ENCODE measurements at regions not wholly inside any gene's neighbourhood (a gene's known extent, or its start where the extent isn't known, plus 50 kb on each side); places are given as distances from the start of the nearest gene placed in this dataset.

DNA sequence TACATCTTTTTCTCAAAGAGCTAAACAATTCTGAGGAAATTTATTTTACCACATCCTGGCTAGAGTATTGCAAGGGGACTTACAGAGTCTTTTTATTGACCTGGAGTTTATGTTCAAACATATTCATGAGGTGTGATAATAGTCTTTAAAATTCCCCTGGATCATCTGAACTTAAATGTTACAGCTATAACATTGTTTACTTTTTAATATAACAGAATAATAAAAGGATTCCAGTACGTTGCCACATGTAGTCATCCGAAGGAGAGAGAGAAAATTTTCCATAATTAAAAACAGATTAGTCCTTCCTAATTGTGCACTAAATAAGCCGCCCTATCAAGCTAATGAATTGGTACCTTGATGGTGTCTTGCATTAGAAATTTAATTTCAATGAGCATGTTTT lies 765.4 kb upstream of the MAP3K7 start:
- H3K79me2 ChIP-seq (ENCODE audit: control insufficient read depth, insufficient read depth, low read length), result no peaks in the 10 kb centered on the region
- DNase-seq (ENCODE audit: low read depth, low spot score) (no peak), FAIRE-seq (no peak), ATAC-seq (no peak)
- in situ Hi-C loops (cut with MboI), result no loop called here
- no peak overlapping the region for H3K27ac ChIP-seq (ENCODE audit: control insufficient read depth, insufficient read depth)
- BruUV-seq (replicated peaks), result no TSS peak
- SMC1A ChIA-PET (ENCODE audit: uncharacterized antibody, unreplicated experiment), result interaction anchor here (1.2 kb wide), 1 partner anchor 13 kb away, joined by 4 read pairs; no protein-coding TSS in a partner anchor
- RAD21 ChIA-PET (ENCODE audit: unreplicated experiment), result interaction anchor here (0.8 to 0.9 kb wide), 2 partner anchors 22 to 134 kb away, joined by 3 to 5 read pairs; no protein-coding TSS in a partner anchor
- H3K9ac ChIP-seq (ENCODE audit: control insufficient read depth, insufficient read depth, low read length), result no peak overlapping the region
- intact Hi-C loops (cut with micrococcal nuclease; ENCODE audit: unreplicated experiment), result loop anchor here (5.0 kb wide), 1 partner anchor 180 kb away; no protein-coding TSS in a partner anchor
- no peaks in the 10 kb centered on the region for H3K27me3 ChIP-seq (replicated peaks in 1 of 2; ENCODE audit: control insufficient read depth in 2 of 2, insufficient read depth in 2 of 2, low read length in 1 of 2)
- H2AFZ ChIP-seq (ENCODE audit: control insufficient read depth, low read depth, low read length), result no peak overlapping the region
- no peaks in the 10 kb centered on the region for H3K9me3 ChIP-seq (replicated peaks; ENCODE audit: control insufficient read depth, insufficient read depth, low read length)
- H3K4me1 ChIP-seq (ENCODE audit: control insufficient read depth, insufficient read depth, low read length), result no peaks in the 10 kb centered on the region
- H3K36me3 ChIP-seq (ENCODE audit: control insufficient read depth in 2 of 2, insufficient read depth in 2 of 2, low read length in 1 of 2), result no peaks in the 10 kb centered on the region
- WGBS (ENCODE audit: insufficient coverage, insufficient replicate concordance, low lambda C conversion rate, missing lambda C conversion rate), result 17% methylated on average over 3 of the region's 3 CpGs
- POLR2A ChIA-PET, result no interaction called here
- H3K4me3 ChIP-seq, result no peak overlapping the region
- H3K4me2 ChIP-seq (ENCODE audit: control insufficient read depth, insufficient read depth), result no peak overlapping the region
- CTCF ChIA-PET, result interaction anchor here (1.3 kb wide), 1 partner anchor 22 kb away, joined by 5 read pairs; no protein-coding TSS in a partner anchor
- TF ChIP-seq BMI1 (IDR thresholded peaks at IDR 0.05; ENCODE audit: borderline replicate concordance), result no peak
- no peak for TF ChIP-seq CHD2 (IDR thresholded peaks at IDR 0.05; ENCODE audit: borderline replicate concordance, low read depth, low read length)
- no peak for TF ChIP-seq ZNF207 (IDR thresholded peaks at IDR 0.05; ENCODE audit: borderline replicate concordance)
- TF ChIP-seq, protein P1, sequence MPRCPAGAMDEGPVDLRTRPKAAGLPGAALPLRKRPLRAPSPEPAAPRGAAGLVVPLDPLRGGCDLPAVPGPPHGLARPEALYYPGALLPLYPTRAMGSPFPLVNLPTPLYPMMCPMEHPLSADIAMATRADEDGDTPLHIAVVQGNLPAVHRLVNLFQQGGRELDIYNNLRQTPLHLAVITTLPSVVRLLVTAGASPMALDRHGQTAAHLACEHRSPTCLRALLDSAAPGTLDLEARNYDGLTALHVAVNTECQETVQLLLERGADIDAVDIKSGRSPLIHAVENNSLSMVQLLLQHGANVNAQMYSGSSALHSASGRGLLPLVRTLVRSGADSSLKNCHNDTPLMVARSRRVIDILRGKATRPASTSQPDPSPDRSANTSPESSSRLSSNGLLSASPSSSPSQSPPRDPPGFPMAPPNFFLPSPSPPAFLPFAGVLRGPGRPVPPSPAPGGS (IDR thresholded peaks at IDR 0.05; ENCODE audit: borderline replicate concordance, insufficient read depth, low read depth, low read length, poor library complexity, severe bottlenecking), result no peak
- TF ChIP-seq, protein P2, sequence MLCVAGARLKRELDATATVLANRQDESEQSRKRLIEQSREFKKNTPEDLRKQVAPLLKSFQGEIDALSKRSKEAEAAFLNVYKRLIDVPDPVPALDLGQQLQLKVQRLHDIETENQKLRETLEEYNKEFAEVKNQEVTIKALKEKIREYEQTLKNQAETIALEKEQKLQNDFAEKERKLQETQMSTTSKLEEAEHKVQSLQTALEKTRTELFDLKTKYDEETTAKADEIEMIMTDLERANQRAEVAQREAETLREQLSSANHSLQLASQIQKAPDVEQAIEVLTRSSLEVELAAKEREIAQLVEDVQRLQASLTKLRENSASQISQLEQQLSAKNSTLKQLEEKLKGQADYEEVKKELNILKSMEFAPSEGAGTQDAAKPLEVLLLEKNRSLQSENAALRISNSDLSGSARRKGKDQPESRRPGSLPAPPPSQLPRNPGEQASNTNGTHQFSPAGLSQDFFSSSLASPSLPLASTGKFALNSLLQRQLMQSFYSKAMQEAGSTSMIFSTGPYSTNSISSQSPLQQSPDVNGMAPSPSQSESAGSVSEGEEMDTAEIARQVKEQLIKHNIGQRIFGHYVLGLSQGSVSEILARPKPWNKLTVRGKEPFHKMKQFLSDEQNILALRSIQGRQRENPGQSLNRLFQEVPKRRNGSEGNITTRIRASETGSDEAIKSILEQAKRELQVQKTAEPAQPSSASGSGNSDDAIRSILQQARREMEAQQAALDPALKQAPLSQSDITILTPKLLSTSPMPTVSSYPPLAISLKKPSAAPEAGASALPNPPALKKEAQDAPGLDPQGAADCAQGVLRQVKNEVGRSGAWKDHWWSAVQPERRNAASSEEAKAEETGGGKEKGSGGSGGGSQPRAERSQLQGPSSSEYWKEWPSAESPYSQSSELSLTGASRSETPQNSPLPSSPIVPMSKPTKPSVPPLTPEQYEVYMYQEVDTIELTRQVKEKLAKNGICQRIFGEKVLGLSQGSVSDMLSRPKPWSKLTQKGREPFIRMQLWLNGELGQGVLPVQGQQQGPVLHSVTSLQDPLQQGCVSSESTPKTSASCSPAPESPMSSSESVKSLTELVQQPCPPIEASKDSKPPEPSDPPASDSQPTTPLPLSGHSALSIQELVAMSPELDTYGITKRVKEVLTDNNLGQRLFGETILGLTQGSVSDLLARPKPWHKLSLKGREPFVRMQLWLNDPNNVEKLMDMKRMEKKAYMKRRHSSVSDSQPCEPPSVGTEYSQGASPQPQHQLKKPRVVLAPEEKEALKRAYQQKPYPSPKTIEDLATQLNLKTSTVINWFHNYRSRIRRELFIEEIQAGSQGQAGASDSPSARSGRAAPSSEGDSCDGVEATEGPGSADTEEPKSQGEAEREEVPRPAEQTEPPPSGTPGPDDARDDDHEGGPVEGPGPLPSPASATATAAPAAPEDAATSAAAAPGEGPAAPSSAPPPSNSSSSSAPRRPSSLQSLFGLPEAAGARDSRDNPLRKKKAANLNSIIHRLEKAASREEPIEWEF (IDR thresholded peaks at IDR 0.05; ENCODE audit: insufficient replicate concordance, low read depth, low read length), result no peak
- no peak for TF ChIP-seq IRF4 (IDR thresholded peaks at IDR 0.05; ENCODE audit: low read depth, low read length)
- no peak for TF ChIP-seq NR2F1 (conservative IDR thresholded peaks at IDR 0.05)
- TF ChIP-seq, protein P3, sequence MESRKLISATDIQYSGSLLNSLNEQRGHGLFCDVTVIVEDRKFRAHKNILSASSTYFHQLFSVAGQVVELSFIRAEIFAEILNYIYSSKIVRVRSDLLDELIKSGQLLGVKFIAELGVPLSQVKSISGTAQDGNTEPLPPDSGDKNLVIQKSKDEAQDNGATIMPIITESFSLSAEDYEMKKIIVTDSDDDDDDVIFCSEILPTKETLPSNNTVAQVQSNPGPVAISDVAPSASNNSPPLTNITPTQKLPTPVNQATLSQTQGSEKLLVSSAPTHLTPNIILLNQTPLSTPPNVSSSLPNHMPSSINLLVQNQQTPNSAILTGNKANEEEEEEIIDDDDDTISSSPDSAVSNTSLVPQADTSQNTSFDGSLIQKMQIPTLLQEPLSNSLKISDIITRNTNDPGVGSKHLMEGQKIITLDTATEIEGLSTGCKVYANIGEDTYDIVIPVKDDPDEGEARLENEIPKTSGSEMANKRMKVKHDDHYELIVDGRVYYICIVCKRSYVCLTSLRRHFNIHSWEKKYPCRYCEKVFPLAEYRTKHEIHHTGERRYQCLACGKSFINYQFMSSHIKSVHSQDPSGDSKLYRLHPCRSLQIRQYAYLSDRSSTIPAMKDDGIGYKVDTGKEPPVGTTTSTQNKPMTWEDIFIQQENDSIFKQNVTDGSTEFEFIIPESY (IDR thresholded peaks at IDR 0.05), result no peak
- no peak for TF ChIP-seq NFYA (IDR thresholded peaks at IDR 0.05; ENCODE audit: borderline replicate concordance, low read depth, low read length)
- TF ChIP-seq, protein P4, sequence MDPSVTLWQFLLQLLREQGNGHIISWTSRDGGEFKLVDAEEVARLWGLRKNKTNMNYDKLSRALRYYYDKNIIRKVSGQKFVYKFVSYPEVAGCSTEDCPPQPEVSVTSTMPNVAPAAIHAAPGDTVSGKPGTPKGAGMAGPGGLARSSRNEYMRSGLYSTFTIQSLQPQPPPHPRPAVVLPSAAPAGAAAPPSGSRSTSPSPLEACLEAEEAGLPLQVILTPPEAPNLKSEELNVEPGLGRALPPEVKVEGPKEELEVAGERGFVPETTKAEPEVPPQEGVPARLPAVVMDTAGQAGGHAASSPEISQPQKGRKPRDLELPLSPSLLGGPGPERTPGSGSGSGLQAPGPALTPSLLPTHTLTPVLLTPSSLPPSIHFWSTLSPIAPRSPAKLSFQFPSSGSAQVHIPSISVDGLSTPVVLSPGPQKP (IDR thresholded peaks at IDR 0.05; ENCODE audit: low read depth, low read length), result no peak
- H4K20me1 ChIP-seq (ENCODE audit: control insufficient read depth, insufficient read depth), result no peaks in the 10 kb centered on the region

Data from GM12878 (cell line).